Choroid plexus epithelial cell (primary cell): ENCODE measurements at regions not wholly inside any gene's neighbourhood (a gene's known extent, or its start where the extent isn't known, plus 50 kb on each side); places are given as distances from the start of the nearest gene placed in this dataset.
"Not testable (repeated sequence)": the region's sequence is repeated elsewhere in the genome, so short reads cannot be mapped to it uniquely, and the experiment has no call there.

Experiments used
- DNase-seq: peaks from one replicate; pipeline ENCODE4 v3.0.0-alpha.2; 2010; ENCODE audit warnings: low read depth
- H3K4me3 ChIP-seq: 2 replicates; pipeline ENCODE4 v1.5.1; 2011; ENCODE audit warnings: low read depth, mild to moderate bottlenecking, control low read depth, low read length, moderate library complexity
- TF ChIP-seq, protein P1 (sequence below): conservative IDR thresholded peaks from 2 replicates; pipeline ENCODE4 v1.5.1; 2011; ENCODE audit warnings: low read depth, mild to moderate bottlenecking, control low read depth, inconsistent platforms, low read length, moderate library complexity

DNA sequence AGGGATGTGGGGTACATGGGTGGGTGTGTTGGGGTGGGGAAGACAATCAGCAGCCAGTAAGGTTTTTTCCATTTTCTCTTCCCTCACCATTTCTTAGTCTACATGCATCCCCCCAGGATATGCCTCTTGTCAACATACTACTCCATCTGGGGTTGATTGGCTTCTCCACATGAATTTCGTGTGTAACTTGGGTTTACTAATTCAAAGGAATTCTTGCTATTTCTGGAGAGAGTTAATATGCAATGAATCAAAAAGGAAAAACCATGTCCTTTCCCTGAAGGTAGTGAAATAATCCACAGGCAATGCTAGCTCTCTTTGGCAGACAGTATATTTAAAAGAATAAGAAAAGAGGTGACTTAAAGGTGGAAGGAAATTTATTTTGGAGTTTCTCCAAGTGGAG lies 198.4 kb downstream of the EBLN2 start:
- H3K4me3 ChIP-seq: no peak overlapping the region
- TF ChIP-seq, protein P1, sequence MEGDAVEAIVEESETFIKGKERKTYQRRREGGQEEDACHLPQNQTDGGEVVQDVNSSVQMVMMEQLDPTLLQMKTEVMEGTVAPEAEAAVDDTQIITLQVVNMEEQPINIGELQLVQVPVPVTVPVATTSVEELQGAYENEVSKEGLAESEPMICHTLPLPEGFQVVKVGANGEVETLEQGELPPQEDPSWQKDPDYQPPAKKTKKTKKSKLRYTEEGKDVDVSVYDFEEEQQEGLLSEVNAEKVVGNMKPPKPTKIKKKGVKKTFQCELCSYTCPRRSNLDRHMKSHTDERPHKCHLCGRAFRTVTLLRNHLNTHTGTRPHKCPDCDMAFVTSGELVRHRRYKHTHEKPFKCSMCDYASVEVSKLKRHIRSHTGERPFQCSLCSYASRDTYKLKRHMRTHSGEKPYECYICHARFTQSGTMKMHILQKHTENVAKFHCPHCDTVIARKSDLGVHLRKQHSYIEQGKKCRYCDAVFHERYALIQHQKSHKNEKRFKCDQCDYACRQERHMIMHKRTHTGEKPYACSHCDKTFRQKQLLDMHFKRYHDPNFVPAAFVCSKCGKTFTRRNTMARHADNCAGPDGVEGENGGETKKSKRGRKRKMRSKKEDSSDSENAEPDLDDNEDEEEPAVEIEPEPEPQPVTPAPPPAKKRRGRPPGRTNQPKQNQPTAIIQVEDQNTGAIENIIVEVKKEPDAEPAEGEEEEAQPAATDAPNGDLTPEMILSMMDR: no peak
- DNase-seq: no peak

DNA sequence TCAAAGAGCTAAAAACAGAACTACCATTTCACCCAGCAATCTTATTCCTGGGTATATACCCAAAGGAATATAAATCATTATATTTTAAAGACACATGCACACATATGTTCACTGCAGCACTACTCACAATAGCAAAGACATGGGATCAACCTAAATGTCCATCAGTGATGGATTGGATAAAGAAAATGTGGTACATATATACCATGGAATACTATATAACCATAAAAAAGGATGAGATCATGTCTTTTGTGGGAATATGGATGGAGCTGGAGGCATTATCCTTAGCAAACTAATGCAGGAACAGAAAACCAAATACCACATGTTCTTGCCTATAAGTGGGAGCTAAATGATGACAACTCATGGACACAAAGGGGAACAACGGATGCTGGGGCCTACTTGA lies 205.1 kb downstream of the EBLN2 start:
- not testable (repeated sequence) for H3K4me3 ChIP-seq, DNase-seq

DNA sequence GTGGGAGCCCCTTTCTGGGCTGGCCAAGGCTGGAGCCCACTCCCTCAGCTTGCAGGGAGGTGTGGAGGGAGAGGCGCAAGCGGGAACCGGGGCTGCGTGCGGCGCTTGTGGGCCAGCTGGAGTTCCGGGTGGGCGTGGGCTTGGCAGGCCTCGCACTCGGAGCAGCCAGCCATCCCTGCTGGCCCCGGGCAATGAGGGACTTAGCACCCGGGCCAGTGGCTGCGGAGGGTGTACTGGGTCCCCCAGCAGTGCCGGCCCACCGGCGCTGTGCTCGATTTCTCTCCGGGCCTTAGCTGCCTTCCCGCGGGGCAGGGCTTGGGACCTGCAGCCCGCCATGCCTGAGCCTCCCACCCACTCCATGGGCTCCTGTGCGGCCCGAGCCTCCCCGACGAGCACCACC lies 207.7 kb downstream of the EBLN2 start:
- not testable (repeated sequence) for H3K4me3 ChIP-seq, DNase-seq

DNA sequence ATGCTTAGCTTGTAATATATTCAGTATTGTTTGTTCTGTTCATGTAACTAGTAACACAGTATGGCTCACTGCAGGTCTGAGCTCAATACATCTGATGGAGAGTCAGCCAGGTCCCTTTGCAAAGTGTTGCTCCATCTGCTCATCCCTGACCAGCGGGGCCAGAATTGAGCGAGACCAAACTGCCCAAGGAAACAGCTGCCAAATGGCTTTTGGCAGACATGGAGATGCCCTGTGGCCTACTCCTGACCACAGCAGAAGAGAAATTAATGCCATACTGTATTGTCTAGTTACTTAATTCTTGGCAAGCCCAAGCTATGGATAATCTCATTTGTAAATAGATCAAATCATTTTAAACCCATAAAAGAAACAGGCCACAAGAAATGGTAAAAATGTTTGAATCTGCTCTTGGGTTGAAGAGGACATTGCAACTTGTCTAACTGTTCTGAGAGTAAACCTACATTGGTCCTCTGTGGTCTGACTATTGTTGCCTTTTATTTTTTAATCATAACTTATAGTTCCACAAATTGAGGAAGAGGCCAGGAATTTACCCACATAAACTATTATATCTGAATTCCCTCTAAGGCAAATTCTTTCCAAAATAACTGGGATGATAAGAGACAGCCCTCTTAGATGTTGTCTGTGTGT lies 209.5 kb downstream of the EBLN2 start:
- TF ChIP-seq, protein P1: no peak
- no peak for DNase-seq
- H3K4me3 ChIP-seq: no peak overlapping the region

DNA sequence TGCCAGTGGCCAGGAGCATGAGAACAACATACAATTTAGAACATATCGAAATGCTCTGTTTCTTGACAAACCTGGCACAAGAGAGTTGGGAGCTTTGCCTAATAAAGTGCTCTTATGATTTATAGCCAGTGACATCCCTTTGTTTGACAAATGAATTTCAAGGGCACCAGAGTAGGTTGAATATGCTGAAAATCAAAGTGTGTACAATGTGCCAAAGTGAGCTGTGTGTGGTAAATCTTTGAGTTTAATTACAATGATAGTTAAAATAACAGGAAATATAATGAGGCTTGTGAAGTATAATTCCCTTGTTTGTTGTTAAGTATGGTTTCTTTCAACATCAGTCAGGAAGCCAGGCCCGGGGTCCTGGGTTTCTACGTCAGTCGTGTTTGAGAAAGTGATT lies 211.9 kb downstream of the EBLN2 start:
- no peak overlapping the region for H3K4me3 ChIP-seq
- TF ChIP-seq, protein P1: no peak
- no peak for DNase-seq

DNA sequence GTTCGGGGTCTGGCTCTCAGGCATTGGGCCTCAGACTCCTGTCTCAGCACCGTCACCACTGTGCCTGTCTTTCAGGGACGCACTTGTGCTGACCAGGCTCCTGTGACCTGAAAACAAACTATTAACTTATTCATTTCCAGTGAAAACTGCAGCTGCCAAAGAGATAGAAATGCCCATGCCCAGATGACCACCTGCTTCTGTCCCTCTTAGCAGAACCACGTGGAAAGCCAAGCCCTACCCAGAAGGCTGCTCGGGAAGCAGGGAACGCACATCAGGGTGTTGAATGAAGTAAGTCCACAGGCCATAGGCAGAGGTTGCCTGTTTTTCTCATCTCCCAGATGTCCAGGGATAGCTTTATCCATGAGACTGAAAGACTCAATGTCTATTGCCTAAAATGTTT lies 219.3 kb downstream of the EBLN2 start:
- TF ChIP-seq, protein P1: no peak
- no peak overlapping the region for H3K4me3 ChIP-seq
- DNase-seq: no peak

DNA sequence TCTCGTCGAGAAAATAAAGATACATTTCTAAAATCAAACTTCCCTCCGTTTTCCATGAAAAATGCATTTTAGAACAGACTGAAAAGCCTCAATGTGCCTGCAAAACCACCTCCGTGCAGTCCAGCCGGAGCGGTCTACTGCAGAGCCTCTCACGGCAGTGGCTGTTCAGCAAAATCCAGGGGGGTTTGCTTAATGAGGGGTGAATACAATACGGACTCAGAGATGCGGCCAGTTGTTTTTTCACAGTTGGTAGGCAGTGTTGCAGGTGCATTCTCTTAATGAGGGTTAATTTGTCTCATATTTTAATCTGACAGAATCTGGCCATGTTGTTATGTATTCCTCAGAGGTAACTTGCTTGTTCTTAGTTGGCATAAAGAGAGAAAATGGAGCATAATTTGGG lies 223.0 kb downstream of the EBLN2 start:
- no peak overlapping the region for H3K4me3 ChIP-seq
- TF ChIP-seq, protein P1: no peak
- DNase-seq: no peak

DNA sequence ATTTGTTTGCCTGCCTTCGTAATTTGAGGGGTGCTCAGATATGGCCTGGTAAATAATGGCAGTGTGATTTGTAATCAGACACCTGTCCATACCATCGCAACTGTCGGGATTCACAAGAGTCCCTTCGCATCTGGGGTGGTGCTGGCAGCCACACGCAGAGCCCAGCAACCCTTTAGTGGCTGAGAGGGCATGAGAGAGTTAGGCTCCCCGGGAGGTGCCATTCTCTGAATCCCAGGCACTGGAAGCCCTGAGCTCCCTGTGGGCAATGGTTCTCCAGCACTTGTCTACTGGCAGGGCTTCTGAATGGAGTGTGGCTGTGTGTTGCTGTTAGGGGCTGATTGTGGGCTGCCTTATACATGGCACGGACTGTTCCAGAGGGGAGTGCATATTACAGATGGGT lies 230.1 kb downstream of the EBLN2 start:
- TF ChIP-seq, protein P1: no peak
- DNase-seq: no peak
- no peak overlapping the region for H3K4me3 ChIP-seq
